Hepatocyte (in vitro differentiated cells): ENCODE measurements at regions not wholly inside any gene's neighbourhood (a gene's known extent, or its start where the extent isn't known, plus 50 kb on each side); places are given as distances from the start of the nearest gene placed in this dataset.

Experiments
- EZH2 ChIP-seq: fragments of 200-600 bp; sonication (generic); IDR thresholded peaks from 2 replicates; pipeline ENCODE4 v1.6.1; 2016; ENCODE audit warnings: antibody characterized with exemption, mild to moderate bottlenecking, borderline replicate concordance
- EZH2phosphoT487 ChIP-seq: fragments of 200-600 bp; sonication (generic); IDR thresholded peaks from one replicate; pipeline ENCODE4 v1.6.1; 2018; ENCODE audit warnings: antibody characterized with exemption, mild to moderate bottlenecking, low read depth, moderate library complexity; ENCODE audit not compliant: unreplicated experiment, severe bottlenecking
- TF ChIP-seq, protein P1 (sequence below): fragments of 200-600 bp; sonication (generic); IDR thresholded peaks from 2 replicates; pipeline ENCODE4 v1.5.1; 2016; ENCODE audit warnings: antibody characterized with exemption, mild to moderate bottlenecking; ENCODE audit not compliant: poor library complexity

DNA sequence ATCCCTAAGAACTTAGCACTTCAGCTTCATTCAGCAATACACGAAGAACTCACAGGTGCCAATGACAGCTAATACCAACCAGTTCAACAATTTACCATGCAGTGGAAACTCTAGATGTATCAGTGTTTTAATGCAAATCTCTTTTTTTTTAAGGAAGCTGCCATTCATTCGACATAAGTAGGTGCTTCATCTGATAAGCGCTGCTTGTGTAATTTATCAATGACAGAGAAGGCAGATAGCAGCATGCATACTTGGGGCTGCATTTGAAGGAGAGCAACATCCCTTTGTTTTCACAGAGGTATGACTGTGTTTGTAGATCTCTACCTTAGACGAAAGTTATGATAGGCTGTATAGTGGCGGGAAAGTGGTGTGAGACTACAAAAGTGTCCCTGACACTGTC lies 977.1 kb downstream of the AACS start:
- TF ChIP-seq EZH2, result no peak
- TF ChIP-seq, protein P1, sequence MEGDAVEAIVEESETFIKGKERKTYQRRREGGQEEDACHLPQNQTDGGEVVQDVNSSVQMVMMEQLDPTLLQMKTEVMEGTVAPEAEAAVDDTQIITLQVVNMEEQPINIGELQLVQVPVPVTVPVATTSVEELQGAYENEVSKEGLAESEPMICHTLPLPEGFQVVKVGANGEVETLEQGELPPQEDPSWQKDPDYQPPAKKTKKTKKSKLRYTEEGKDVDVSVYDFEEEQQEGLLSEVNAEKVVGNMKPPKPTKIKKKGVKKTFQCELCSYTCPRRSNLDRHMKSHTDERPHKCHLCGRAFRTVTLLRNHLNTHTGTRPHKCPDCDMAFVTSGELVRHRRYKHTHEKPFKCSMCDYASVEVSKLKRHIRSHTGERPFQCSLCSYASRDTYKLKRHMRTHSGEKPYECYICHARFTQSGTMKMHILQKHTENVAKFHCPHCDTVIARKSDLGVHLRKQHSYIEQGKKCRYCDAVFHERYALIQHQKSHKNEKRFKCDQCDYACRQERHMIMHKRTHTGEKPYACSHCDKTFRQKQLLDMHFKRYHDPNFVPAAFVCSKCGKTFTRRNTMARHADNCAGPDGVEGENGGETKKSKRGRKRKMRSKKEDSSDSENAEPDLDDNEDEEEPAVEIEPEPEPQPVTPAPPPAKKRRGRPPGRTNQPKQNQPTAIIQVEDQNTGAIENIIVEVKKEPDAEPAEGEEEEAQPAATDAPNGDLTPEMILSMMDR, result no peak
- TF ChIP-seq EZH2phosphoT487, result no peak
